HCT116 (cell line): ENCODE measurements at regions not wholly inside any gene's neighbourhood (a gene's known extent, or its start where the extent isn't known, plus 50 kb on each side); places are given as distances from the start of the nearest gene placed in this dataset.

Experiments used
- CEBPB ChIP-seq: IDR thresholded peaks from 2 replicates; pipeline ENCODE4 v1.6.1; 2012; ENCODE audit warnings: low read depth
- EGR1 ChIP-seq: IDR thresholded peaks from 2 replicates; pipeline ENCODE4 v1.6.1; 2012; ENCODE audit warnings: low read depth
- EZH2 ChIP-seq: fragments of 200-600 bp; sonication (generic); IDR thresholded peaks from 2 replicates; pipeline ENCODE4 v1.6.1; 2017; ENCODE audit warnings: antibody characterized with exemption, mixed run types
- EZH2phosphoT487 ChIP-seq: fragments of 200-600 bp; IDR thresholded peaks from 2 replicates; pipeline ENCODE4 v1.6.1; 2018; ENCODE audit warnings: antibody characterized with exemption, borderline replicate concordance
- FOSL1 ChIP-seq: IDR thresholded peaks from 2 replicates; pipeline ENCODE4 v1.6.1; 2012; ENCODE audit warnings: low read depth
- POLR2A ChIP-seq: IDR thresholded peaks from 2 replicates; pipeline ENCODE4 v1.7.0; 2011; ENCODE audit warnings: borderline replicate concordance; ENCODE audit not compliant: insufficient read depth, insufficient read length; ENCODE audit errors: extremely low read depth
- POLR2AphosphoS5 ChIP-seq: IDR thresholded peaks from 2 replicates; pipeline ENCODE4 v1.6.1; 2011; ENCODE audit warnings: mild to moderate bottlenecking, low read depth, low read length, moderate library complexity
- RAD21 ChIP-seq: IDR thresholded peaks from 2 replicates; pipeline ENCODE4 v1.6.1; 2012; ENCODE audit warnings: low read depth, mild to moderate bottlenecking
- SIN3A ChIP-seq: IDR thresholded peaks from 2 replicates; pipeline ENCODE4 v1.6.1; 2012; ENCODE audit warnings: low read depth
- SP1 ChIP-seq: IDR thresholded peaks from 2 replicates; pipeline ENCODE4 v1.6.1; 2012; ENCODE audit warnings: low read depth
- SRF ChIP-seq: IDR thresholded peaks from 2 replicates; pipeline ENCODE4 v1.6.1; 2012; ENCODE audit warnings: low read depth
- TF ChIP-seq, protein P1 (sequence below), 3 experiments: fragments of 200-600 bp in 1 of 3; sonication (generic) in 1 of 3; IDR thresholded peaks in 2 of 3; conservative IDR thresholded peaks in 1 of 3; 2 replicates each; pipeline ENCODE4 v1.5.1; 2012 to 2017; ENCODE audit warnings: low read depth in 2 of 3, low read length in 2 of 3, antibody characterized with exemption in 1 of 3, borderline replicate concordance in 1 of 3, control low read depth in 1 of 3, mild to moderate bottlenecking in 1 of 3, mixed read lengths in 1 of 3, mixed run types in 1 of 3, moderate library complexity in 1 of 3; ENCODE audit not compliant: insufficient read depth in 1 of 3
- TF ChIP-seq, protein P2 (sequence below): IDR thresholded peaks from 2 replicates; pipeline ENCODE4 v1.6.1; 2012; ENCODE audit warnings: low read depth

DNA sequence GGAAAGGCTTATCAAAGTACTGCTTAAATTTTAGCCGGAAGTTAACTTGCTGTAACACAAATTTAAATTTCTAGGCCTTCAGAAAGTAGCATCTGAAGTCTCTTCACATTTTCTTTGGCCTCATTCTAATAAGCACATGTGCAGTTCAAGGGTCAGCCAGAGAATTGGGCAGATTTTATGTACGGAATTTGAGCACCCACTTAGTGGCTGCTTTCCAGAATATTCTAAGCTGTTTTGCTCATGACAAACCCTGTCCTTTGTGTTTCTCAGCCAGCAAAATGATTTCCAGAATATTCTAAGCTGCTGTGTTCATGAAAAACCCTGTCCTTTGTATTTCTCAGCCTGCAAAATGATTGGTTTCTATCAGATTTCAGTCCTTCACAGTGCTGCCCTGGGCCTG, 225.0 kb upstream of the DOK6 start:
- TF ChIP-seq, protein P1, sequence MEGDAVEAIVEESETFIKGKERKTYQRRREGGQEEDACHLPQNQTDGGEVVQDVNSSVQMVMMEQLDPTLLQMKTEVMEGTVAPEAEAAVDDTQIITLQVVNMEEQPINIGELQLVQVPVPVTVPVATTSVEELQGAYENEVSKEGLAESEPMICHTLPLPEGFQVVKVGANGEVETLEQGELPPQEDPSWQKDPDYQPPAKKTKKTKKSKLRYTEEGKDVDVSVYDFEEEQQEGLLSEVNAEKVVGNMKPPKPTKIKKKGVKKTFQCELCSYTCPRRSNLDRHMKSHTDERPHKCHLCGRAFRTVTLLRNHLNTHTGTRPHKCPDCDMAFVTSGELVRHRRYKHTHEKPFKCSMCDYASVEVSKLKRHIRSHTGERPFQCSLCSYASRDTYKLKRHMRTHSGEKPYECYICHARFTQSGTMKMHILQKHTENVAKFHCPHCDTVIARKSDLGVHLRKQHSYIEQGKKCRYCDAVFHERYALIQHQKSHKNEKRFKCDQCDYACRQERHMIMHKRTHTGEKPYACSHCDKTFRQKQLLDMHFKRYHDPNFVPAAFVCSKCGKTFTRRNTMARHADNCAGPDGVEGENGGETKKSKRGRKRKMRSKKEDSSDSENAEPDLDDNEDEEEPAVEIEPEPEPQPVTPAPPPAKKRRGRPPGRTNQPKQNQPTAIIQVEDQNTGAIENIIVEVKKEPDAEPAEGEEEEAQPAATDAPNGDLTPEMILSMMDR (IDR thresholded peaks at IDR 0.05 in 2 of 3, conservative IDR thresholded peaks at IDR 0.05 in 1 of 3; ENCODE audit: borderline replicate concordance in 1 of 3, insufficient read depth in 1 of 3, low read depth in 2 of 3, low read length in 2 of 3): no peak
- TF ChIP-seq EZH2phosphoT487 (no peak), POLR2A (no peak), FOSL1 (no peak), SRF (no peak), SIN3A (no peak), EZH2 (no peak), EGR1 (no peak), POLR2AphosphoS5 (no peak), CEBPB (no peak), RAD21 (no peak), SP1 (no peak)
- TF ChIP-seq, protein P2, sequence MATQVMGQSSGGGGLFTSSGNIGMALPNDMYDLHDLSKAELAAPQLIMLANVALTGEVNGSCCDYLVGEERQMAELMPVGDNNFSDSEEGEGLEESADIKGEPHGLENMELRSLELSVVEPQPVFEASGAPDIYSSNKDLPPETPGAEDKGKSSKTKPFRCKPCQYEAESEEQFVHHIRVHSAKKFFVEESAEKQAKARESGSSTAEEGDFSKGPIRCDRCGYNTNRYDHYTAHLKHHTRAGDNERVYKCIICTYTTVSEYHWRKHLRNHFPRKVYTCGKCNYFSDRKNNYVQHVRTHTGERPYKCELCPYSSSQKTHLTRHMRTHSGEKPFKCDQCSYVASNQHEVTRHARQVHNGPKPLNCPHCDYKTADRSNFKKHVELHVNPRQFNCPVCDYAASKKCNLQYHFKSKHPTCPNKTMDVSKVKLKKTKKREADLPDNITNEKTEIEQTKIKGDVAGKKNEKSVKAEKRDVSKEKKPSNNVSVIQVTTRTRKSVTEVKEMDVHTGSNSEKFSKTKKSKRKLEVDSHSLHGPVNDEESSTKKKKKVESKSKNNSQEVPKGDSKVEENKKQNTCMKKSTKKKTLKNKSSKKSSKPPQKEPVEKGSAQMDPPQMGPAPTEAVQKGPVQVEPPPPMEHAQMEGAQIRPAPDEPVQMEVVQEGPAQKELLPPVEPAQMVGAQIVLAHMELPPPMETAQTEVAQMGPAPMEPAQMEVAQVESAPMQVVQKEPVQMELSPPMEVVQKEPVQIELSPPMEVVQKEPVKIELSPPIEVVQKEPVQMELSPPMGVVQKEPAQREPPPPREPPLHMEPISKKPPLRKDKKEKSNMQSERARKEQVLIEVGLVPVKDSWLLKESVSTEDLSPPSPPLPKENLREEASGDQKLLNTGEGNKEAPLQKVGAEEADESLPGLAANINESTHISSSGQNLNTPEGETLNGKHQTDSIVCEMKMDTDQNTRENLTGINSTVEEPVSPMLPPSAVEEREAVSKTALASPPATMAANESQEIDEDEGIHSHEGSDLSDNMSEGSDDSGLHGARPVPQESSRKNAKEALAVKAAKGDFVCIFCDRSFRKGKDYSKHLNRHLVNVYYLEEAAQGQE: no peak
